H9 (cell line): ENCODE measurements at regions not wholly inside any gene's neighbourhood (a gene's known extent, or its start where the extent isn't known, plus 50 kb on each side); places are given as distances from the start of the nearest gene placed in this dataset.

Source experiments
- DNase-seq: peaks from one replicate; pipeline ENCODE4 v3.0.0-alpha.2; 2017
- H2AFZ ChIP-seq: one replicate; pipeline ENCODE4 v1.6.1; 2013; ENCODE audit warnings: mild to moderate bottlenecking, low read length, control low read depth, moderate library complexity
- H2AK5ac ChIP-seq: 2 replicates; pipeline ENCODE4 v1.6.1; 2013; ENCODE audit warnings: low read length, control low read depth, mixed read lengths; ENCODE audit not compliant: insufficient read length
- H2BK120ac ChIP-seq: one replicate; pipeline ENCODE4 v1.6.1; 2013; ENCODE audit warnings: low read depth, mild to moderate bottlenecking, low read length, control low read depth, inconsistent platforms; ENCODE audit not compliant: poor library complexity, severe bottlenecking
- H2BK12ac ChIP-seq: 2 replicates; pipeline ENCODE4 v1.6.1; 2013; ENCODE audit warnings: low read length, control low read depth, mixed read lengths, low read depth; ENCODE audit not compliant: insufficient read length
- H2BK15ac ChIP-seq: 2 replicates; pipeline ENCODE4 v1.6.1; 2013; ENCODE audit warnings: low read depth, low read length, control low read depth
- H2BK20ac ChIP-seq: one replicate; pipeline ENCODE4 v1.6.1; 2013; ENCODE audit warnings: low read depth, mild to moderate bottlenecking, low read length, control low read depth, inconsistent platforms; ENCODE audit not compliant: poor library complexity, severe bottlenecking
- H2BK5ac ChIP-seq: 2 replicates; pipeline ENCODE4 v1.6.1; 2013; ENCODE audit warnings: low read length, control low read depth, mixed read lengths; ENCODE audit not compliant: insufficient read length
- H3K14ac ChIP-seq: 2 replicates; pipeline ENCODE4 v1.6.1; 2013; ENCODE audit warnings: low read length, control low read depth; ENCODE audit not compliant: insufficient read depth
- H3K18ac ChIP-seq: 2 replicates; pipeline ENCODE4 v1.6.1; 2013; ENCODE audit warnings: low read depth, mild to moderate bottlenecking, mixed read lengths, low read length, control low read depth; ENCODE audit not compliant: insufficient read length
- H3K23ac ChIP-seq: 2 replicates; pipeline ENCODE4 v1.6.1; 2013; ENCODE audit warnings: low read length, control low read depth, mixed read lengths, low read depth; ENCODE audit not compliant: insufficient read length
- H3K23me2 ChIP-seq: 2 replicates; pipeline ENCODE4 v1.6.1; 2013; ENCODE audit warnings: low read depth, mild to moderate bottlenecking, mixed read lengths, low read length, control low read depth; ENCODE audit not compliant: insufficient read length, poor library complexity, severe bottlenecking
- H3K27ac ChIP-seq: 2 replicates; pipeline ENCODE4 v1.5.1; 2013; ENCODE audit warnings: low read length, control low read depth, mixed read lengths, low read depth; ENCODE audit not compliant: insufficient read length
- H3K27me3 ChIP-seq: 2 replicates; pipeline ENCODE4 v1.6.1; 2013; ENCODE audit warnings: low read length, control low read depth, inconsistent platforms; ENCODE audit not compliant: insufficient read depth
- H3K4ac ChIP-seq: 2 replicates; pipeline ENCODE4 v1.6.1; 2013; ENCODE audit warnings: low read depth, mild to moderate bottlenecking, control low read depth, inconsistent platforms, low read length, moderate library complexity
- H3K4me1 ChIP-seq: 2 replicates; pipeline ENCODE4 v1.6.1; 2013; ENCODE audit warnings: low read length, control low read depth, inconsistent platforms; ENCODE audit not compliant: insufficient read depth
- H3K4me2 ChIP-seq: 2 replicates; pipeline ENCODE4 v1.6.1; 2013; ENCODE audit warnings: low read length, control low read depth, mixed read lengths; ENCODE audit not compliant: insufficient read length, insufficient read depth
- H3K56ac ChIP-seq: 2 replicates; pipeline ENCODE4 v1.6.1; 2013; ENCODE audit warnings: low read depth, mild to moderate bottlenecking, mixed read lengths, low read length, control low read depth; ENCODE audit not compliant: insufficient read length
- H3K79me1 ChIP-seq: 2 replicates; pipeline ENCODE4 v1.6.1; 2013; ENCODE audit warnings: low read depth, mild to moderate bottlenecking, moderate library complexity, low read length, control low read depth, inconsistent platforms; ENCODE audit not compliant: insufficient read depth, poor library complexity, severe bottlenecking
- H3K79me2 ChIP-seq: 2 replicates; pipeline ENCODE4 v1.6.1; 2013; ENCODE audit warnings: low read length, control low read depth, inconsistent platforms; ENCODE audit not compliant: insufficient read depth
- H3K9ac ChIP-seq: 2 replicates; pipeline ENCODE4 v1.6.1; 2013; ENCODE audit warnings: low read length, control low read depth, mixed read lengths; ENCODE audit not compliant: insufficient read length; ENCODE audit errors: extremely low read depth
- H3K9me3 ChIP-seq: one replicate; pipeline ENCODE4 v1.6.1; 2013; ENCODE audit warnings: low read depth, low read length, inconsistent platforms; ENCODE audit not compliant: control insufficient read depth
- H3T11ph ChIP-seq: one replicate; pipeline ENCODE4 v1.6.1; 2013; ENCODE audit warnings: mild to moderate bottlenecking, low read length, control low read depth, inconsistent platforms
- H4K20me1 ChIP-seq: one replicate; pipeline ENCODE4 v1.6.1; 2013; ENCODE audit not compliant: control insufficient read depth, insufficient read length, insufficient read depth
- H4K5ac ChIP-seq: 2 replicates; pipeline ENCODE4 v1.6.1; 2013; ENCODE audit warnings: low read depth, mild to moderate bottlenecking, mixed read lengths, low read length, control low read depth; ENCODE audit not compliant: insufficient read length
- H4K8ac ChIP-seq: replicated peaks from 2 replicates; pipeline ENCODE4 v1.6.1; 2013; ENCODE audit warnings: low read length, control low read depth, mixed read lengths, low read depth; ENCODE audit not compliant: insufficient read length
- H4K91ac ChIP-seq: 2 replicates; pipeline ENCODE4 v1.6.1; 2013; ENCODE audit warnings: low read depth, mild to moderate bottlenecking, moderate library complexity, mixed read lengths, low read length, control low read depth; ENCODE audit not compliant: insufficient read length
- H3K27ac Mint-ChIP-seq, 3 experiments: 2 replicates in 2 of 3; 3 replicates in 1 of 3; pipeline ENCODE4 v1.8.0; 2020 to 2021; ENCODE audit warnings: mixed read lengths in 3 of 3, mild to moderate bottlenecking in 1 of 3, moderate library complexity in 1 of 3
- H3K27me3 Mint-ChIP-seq: 2 replicates; pipeline ENCODE4 v1.8.0; 2021; ENCODE audit warnings: low read depth, mild to moderate bottlenecking, moderate library complexity, mixed read lengths
- H3K36me3 Mint-ChIP-seq, 3 experiments: 2 replicates in 2 of 3; 3 replicates in 1 of 3; pipeline ENCODE4 v1.8.0; 2020 to 2021; ENCODE audit warnings: low read depth in 3 of 3, mixed read lengths in 3 of 3; ENCODE audit not compliant: insufficient read depth in 1 of 3
- H3K4me1 Mint-ChIP-seq, 2 experiments: 2 replicates each; pipeline ENCODE4 v1.8.0; 2020; ENCODE audit warnings: mixed read lengths in 2 of 2
- H3K4me3 Mint-ChIP-seq, 2 experiments: 2 replicates in 1 of 2; 3 replicates in 1 of 2; pipeline ENCODE4 v1.8.0; 2020 to 2021; ENCODE audit warnings: mild to moderate bottlenecking in 2 of 2, mixed read lengths in 2 of 2, moderate library complexity in 1 of 2
- H3K9me3 Mint-ChIP-seq, 2 experiments: 2 replicates in 1 of 2; 3 replicates in 1 of 2; pipeline ENCODE4 v1.8.0; 2020; ENCODE audit warnings: mild to moderate bottlenecking in 2 of 2, mixed read lengths in 2 of 2, moderate library complexity in 1 of 2
- CTCF ChIP-seq: fragments of 200-600 bp; sonication (generic); conservative IDR thresholded peaks from 3 replicates; pipeline ENCODE4 v1.8.0; 2021; ENCODE audit warnings: antibody characterized with exemption, mild to moderate bottlenecking
- WGBS: extraction: QIAGEN DNeasy Blood & Tissue Kit; methylation state at CpG from one replicate; pipeline ENCODE4 v1.1.7; 2013; ENCODE audit warnings: missing lambda C conversion rate, low lambda C conversion rate, mixed read lengths; ENCODE audit not compliant: insufficient read length; ENCODE audit errors: extremely low coverage; 5-methylcytosine and 5-hydroxymethylcytosine counted together

- H4K8ac ChIP-seq = no peak overlapping the region
- H3T11ph ChIP-seq = no peak overlapping the region
- H2AK5ac ChIP-seq = no peak overlapping the region
- H3K27ac ChIP-seq = no peak overlapping the region
- H3K14ac ChIP-seq = no peak overlapping the region
- no peak overlapping the region for H3K56ac ChIP-seq
- no peak overlapping the region for H3K4ac ChIP-seq
- no peaks in the 10 kb centered on the region for H3K27me3 ChIP-seq
- no peak overlapping the region for H3K23ac ChIP-seq
- H3K9me3 ChIP-seq = no peaks in the 10 kb centered on the region
- no peak overlapping the region for H3K9ac ChIP-seq
- H2BK15ac ChIP-seq = no peak overlapping the region
- no peak for TF ChIP-seq CTCF
- no peak overlapping the region for H2BK120ac ChIP-seq
- no peak overlapping the region for H3K18ac ChIP-seq
- H3K79me1 ChIP-seq = no peaks in the 10 kb centered on the region
- no peak for DNase-seq
- Mint-ChIP-seq H3K9me3 (no peaks in the 10 kb centered on the region), H3K4me3 (no peak overlapping the region), H3K27ac (no peak overlapping the region), H3K27me3 (no peaks in the 10 kb centered on the region; the same call in 1 of the 2 replicates), H3K4me1 (peaks cover 4 to 6% of the 10 kb centered on the region in 2 experiments; a peak in 2 of 4 replicates), H3K36me3 (no peaks in the 10 kb centered on the region)
- H3K4me2 ChIP-seq = no peak overlapping the region
- WGBS = no CpG with 5 or more reads among the region's 4 CpGs
- no peak overlapping the region for H2AFZ ChIP-seq
- H2BK5ac ChIP-seq = no peak overlapping the region
- H2BK20ac ChIP-seq = no peak overlapping the region
- no peak overlapping the region for H4K5ac ChIP-seq
- H4K20me1 ChIP-seq = no peaks in the 10 kb centered on the region
- H3K79me2 ChIP-seq = no peaks in the 10 kb centered on the region
- H4K91ac ChIP-seq = no peak overlapping the region
- H2BK12ac ChIP-seq = no peak overlapping the region
- no peaks in the 10 kb centered on the region for H3K23me2 ChIP-seq
- H3K4me1 ChIP-seq = no peaks in the 10 kb centered on the region
Measured at GRCh38 chr10:28180654-28181053, 122.2 kb downstream of the MPP7 start.
